ES-I3 (cell line): ENCODE measurements at regions not wholly inside any gene's neighbourhood (a gene's known extent, or its start where the extent isn't known, plus 50 kb on each side); places are given as distances from the start of the nearest gene placed in this dataset.
"Not testable (repeated sequence)": the region's sequence is repeated elsewhere in the genome, so short reads cannot be mapped to it uniquely, and the experiment has no call there.

Experiments
- H3K36me3 ChIP-seq: 2 replicates; pipeline ENCODE4 v1.6.1; 2013; ENCODE audit warnings: mild to moderate bottlenecking, low read length, control low read depth, moderate library complexity; ENCODE audit not compliant: insufficient read depth
- H3K4me1 ChIP-seq: 2 replicates; pipeline ENCODE4 v1.6.1; 2013; ENCODE audit warnings: mild to moderate bottlenecking, control low read depth, low read length; ENCODE audit not compliant: insufficient read depth
- H3K9ac ChIP-seq: 2 replicates; pipeline ENCODE4 v1.6.1; 2013; ENCODE audit warnings: low read depth, mild to moderate bottlenecking, low read length, moderate library complexity
- H3K9me3 ChIP-seq: 2 replicates; pipeline ENCODE4 v1.6.1; 2013; ENCODE audit warnings: mild to moderate bottlenecking, low read length, moderate library complexity; ENCODE audit not compliant: control insufficient read depth, insufficient read depth

GRCh38 chr1:223020770-223021169 is 122.3 kb downstream of the TLR5 start:
- no peaks in the 10 kb centered on the region for H3K9me3 ChIP-seq
- H3K36me3 ChIP-seq: peaks cover 65% of the 10 kb centered on the region
- peaks cover 25% of the 10 kb centered on the region for H3K4me1 ChIP-seq
- H3K9ac ChIP-seq: no peak overlapping the region

GRCh38 chr1:223022641-223023473 is 120.2 kb downstream of the TLR5 start:
- H3K4me1 ChIP-seq: peaks cover 25% of the 10 kb centered on the region
- no peaks in the 10 kb centered on the region for H3K9me3 ChIP-seq
- peak overlapping the region; percentile 36; the same call in 1 of the 2 replicates for H3K9ac ChIP-seq
- H3K36me3 ChIP-seq: peaks cover 54% of the 10 kb centered on the region

- Histone ChIP-seq H3K4me1 (peaks cover 25% of the 10 kb centered on the region), H3K9ac (peak overlapping the region; percentile 36), H3K9me3 (no peaks in the 10 kb centered on the region), H3K36me3 (peaks cover 48% of the 10 kb centered on the region)
These were observed 119.2 kb downstream of the TLR5 start for GRCh38 chr1:223023863-223024262.

DNA sequence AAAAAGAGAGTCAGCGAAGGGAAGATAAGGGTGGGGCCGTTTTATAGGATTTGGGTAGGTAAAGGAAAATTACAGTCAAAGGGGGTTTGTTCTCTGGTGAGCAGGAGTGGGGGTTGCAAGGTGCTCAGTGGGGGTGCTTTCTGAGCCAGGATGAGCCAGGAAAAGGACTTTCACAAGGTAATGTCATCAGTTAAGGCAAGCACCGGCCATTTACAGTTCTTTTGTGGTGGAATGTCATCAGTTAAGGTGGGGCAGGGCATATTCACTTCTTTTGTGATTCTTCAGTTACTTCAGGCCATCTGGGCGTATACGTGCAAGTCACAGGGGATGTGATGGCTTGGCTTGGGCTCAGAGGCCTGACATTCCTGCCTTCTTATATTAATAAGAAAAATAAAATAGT is 118.6 kb downstream of the TLR5 start:
- Histone ChIP-seq H3K36me3 (peaks cover 42% of the 10 kb centered on the region), H3K9ac (peak overlapping the region; percentile 36)
- not testable (repeated sequence) for H3K9me3 ChIP-seq

DNA sequence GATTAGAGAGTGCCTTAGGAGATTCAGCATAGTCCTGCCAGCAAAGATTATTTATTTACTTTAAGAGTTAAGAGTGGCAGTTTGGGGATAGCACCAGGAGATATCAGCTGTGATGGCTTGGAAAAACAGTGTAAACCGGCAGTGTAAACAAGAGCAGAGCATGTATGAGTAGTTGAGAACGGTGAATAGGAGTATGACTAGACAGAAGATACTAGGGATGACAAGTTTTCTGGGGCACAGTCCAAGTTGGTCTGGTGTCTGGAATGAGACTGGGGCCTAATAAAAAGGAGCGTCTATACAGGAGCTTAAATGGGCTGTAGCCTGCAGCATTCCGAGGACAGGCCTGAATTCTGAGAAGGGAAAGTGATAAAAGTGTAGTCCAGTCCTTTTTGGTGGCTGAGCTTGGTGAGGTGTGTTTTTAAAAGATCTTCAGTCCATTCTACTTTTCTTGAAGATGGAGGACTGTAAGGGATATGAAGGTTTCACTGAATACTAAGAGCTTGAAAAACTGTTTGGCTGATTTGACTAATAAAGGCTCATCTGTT is 117.8 kb downstream of the TLR5 start:
- Histone ChIP-seq H3K9ac (peak overlapping the region; percentile 27), H3K4me1 (peaks cover 25% of the 10 kb centered on the region), H3K36me3 (peaks cover 34% of the 10 kb centered on the region)
- not testable (repeated sequence) for H3K9me3 ChIP-seq

More for the DNA sequence above, 118.6 kb downstream of the TLR5 start:
- peaks cover 25% of the 10 kb centered on the region for H3K4me1 ChIP-seq

GRCh38 chr1:223026639-223027038 is 116.4 kb downstream of the TLR5 start:
- Histone ChIP-seq H3K36me3 (peaks cover 26% of the 10 kb centered on the region), H3K9ac (peak overlapping the region; percentile 49), H3K4me1 (peaks cover 34% of the 10 kb centered on the region)
- H3K9me3 ChIP-seq: not testable (repeated sequence)

DNA sequence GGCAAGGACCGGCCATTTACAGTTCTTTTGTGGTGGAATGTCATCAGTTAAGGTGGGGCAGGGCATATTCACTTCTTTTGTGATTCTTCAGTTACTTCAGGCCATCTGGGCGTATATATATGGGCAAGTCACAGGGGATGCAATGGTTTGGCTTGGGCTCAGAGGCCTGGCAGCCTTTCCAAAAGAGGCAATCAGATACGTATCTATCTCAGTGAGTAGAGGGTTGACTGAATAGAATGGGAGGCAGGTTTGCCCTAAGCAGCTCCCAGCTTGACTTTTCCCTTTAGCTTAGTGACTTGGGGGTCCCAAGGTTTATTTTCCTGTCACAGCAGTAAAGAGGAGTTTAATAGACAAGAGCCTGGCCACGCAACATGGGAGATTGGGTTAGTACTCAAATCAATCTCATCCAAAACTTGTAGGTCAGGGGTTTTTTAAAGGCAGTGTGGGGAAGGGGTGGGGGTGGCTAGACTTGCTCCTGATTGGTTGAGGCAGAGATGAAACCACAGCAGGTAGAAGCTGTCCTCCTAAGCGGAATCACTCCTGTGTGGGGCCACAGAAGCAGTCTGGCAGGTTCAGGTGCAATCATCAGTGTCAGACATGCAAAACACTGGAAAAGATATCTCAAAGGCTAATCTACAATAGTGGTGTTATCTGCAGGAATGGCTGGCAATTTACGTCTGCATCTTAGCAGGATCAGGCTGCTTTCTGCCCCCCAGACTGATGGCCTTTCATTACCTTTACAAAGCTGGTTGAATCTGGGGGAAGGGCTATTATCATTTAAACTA is 112.9 kb downstream of the TLR5 start:
- no peaks in the 10 kb centered on the region for H3K36me3 ChIP-seq
- peak overlapping the region; percentile 40 for H3K9ac ChIP-seq
- no peaks in the 10 kb centered on the region for H3K9me3 ChIP-seq
- H3K4me1 ChIP-seq: peaks cover 42% of the 10 kb centered on the region

GRCh38 chr1:223030871-223031400 is 112.1 kb downstream of the TLR5 start:
- H3K36me3 ChIP-seq: no peaks in the 10 kb centered on the region
- no peaks in the 10 kb centered on the region for H3K9me3 ChIP-seq
- peaks cover 48% of the 10 kb centered on the region for H3K4me1 ChIP-seq
- H3K9ac ChIP-seq: peak overlapping the region; percentile 40

DNA sequence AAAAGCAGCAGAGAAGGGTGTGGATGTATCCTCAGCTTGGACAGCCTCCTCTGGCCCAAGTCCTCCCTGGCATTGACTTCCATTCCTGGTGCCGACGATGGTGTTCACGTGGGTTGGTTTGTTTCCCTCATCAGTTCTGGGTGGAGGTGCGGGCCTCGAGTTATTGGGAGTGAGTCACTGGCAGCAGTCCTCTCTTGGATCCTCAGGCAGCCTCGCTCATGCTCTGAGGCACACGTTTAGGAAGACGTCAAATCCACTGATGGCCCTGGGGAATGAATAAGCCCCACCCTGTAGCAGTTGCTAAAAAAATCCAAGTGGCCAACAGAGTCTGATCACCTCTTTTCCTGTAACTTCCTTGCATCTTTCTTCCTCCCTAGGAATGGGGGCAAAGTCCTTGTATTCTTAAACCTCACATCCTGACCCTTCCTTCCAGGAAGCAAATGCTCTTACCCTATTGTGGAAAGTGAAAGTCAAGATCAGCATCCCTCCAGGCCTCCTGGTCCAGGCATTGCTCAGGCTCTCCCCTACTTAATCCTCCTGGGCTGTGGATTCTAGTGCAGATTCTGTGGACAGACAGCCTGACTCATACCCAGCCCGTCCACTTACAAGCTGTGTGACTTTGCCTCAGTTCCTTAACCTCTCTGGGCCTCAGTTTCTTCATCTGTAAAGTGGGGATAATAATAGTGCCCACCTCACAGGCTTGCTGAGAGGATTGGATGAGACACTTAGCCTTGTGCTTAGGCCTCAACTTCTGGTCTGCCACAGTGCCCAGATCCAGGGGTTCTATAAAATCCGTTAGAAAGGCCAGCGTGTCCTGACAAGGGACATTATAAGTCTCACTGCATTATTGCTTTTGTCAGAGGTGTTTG is 111.1 kb downstream of the TLR5 start:
- Histone ChIP-seq H3K4me1 (peaks cover 53% of the 10 kb centered on the region), H3K9ac (peak overlapping the region; percentile 40), H3K9me3 (no peaks in the 10 kb centered on the region), H3K36me3 (no peaks in the 10 kb centered on the region)

DNA sequence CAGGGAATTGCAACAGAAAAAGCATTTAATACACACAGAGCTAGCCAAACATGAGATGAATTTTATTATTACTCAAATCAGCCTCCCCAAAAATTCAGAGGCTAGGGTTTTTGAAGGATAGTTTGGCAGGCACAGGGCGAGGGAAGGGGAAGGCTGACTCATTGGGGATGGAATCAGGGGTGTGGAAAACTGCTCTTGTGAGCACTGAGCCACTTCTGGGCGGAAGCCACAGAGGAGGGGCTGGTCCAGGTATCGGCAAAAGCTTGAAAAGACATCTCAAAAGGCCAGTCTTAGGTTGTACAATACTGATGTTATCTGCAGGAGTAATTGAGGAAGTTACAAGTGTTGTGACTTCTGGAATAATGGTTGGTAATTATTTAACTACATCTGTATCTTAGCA is 109.4 kb downstream of the TLR5 start:
- no peak overlapping the region for H3K9ac ChIP-seq
- H3K9me3 ChIP-seq: no peaks in the 10 kb centered on the region
- H3K4me1 ChIP-seq: peaks cover 63% of the 10 kb centered on the region
- H3K36me3 ChIP-seq: no peaks in the 10 kb centered on the region

DNA sequence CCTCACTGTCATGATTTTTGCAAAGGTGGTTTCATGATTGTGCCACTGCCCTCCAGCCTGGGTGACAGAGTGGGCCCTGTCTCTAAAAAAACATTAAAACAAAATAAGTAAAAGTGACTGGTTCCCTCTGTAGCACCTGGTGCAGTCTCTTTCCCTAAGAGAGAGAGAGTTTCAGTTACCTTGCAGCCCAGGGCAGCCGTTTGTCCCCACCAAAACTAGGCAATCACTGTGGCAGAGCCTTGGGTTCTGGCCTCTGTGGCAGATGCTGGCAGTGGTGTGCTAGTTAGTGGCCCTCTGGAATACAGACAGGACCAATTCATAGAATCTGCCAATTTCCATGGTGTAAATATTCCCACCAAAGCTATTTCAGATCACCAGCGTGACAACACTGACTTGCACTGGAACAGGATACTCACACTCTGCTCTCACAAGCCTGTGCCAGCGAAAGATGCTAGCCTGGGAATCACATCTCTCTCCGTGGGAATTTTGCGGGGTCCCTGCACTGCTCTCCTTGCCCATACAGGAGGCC is 108.7 kb downstream of the TLR5 start:
- H3K9ac ChIP-seq: no peak overlapping the region
- H3K9me3 ChIP-seq: no peaks in the 10 kb centered on the region
- H3K4me1 ChIP-seq: peaks cover 63% of the 10 kb centered on the region
- H3K36me3 ChIP-seq: no peaks in the 10 kb centered on the region

- Histone ChIP-seq H3K9me3 (no peaks in the 10 kb centered on the region), H3K4me1 (peaks cover 70% of the 10 kb centered on the region), H3K9ac (no peak overlapping the region), H3K36me3 (no peaks in the 10 kb centered on the region)
These were observed 107.1 kb downstream of the TLR5 start for GRCh38 chr1:223035724-223036478.

DNA sequence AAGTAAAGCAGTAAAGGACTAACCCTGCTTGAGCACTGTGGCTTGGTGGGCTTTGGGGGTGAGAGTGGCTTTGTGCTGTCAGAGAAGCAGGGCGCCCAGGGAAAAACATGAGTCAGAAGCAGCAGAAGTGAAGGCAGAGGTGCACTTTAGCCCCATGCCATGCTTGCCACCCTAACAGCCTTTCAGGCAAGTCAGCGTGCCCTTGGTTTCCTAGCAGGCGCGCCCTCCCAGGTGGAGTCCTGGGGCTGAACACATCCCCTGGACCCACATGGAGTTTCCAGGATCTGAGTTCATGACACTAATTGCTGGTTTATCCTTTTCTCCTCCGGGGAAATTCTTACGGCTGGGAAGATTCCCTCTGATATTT is 106.6 kb downstream of the TLR5 start:
- H3K36me3 ChIP-seq: no peaks in the 10 kb centered on the region
- no peaks in the 10 kb centered on the region for H3K9me3 ChIP-seq
- no peak overlapping the region for H3K9ac ChIP-seq
- H3K4me1 ChIP-seq: peaks cover 70% of the 10 kb centered on the region
